GM11168 (cell line): ENCODE measurements at regions not wholly inside any gene's neighbourhood (a gene's known extent, or its start where the extent isn't known, plus 50 kb on each side); places are given as distances from the start of the nearest gene placed in this dataset.

ENCODE experiments used
- in situ Hi-C: fragments of 300-500 bp; cut with MboI; formaldehyde crosslinking; loops from one replicate; pipeline ENCODE4 v1.12.0; 2022; ENCODE audit warnings: low sequenced_read_pairs; ENCODE audit not compliant: unreplicated experiment

- in situ Hi-C loops, result no loop called here
Measured at GRCh38 chr18:6604573-6604941, 125.0 kb upstream of the ARHGAP28 start.

- in situ Hi-C loops, result no loop called here
Measured at GRCh38 chr18:6605115-6605869, 124.2 kb upstream of the ARHGAP28 start.

DNA sequence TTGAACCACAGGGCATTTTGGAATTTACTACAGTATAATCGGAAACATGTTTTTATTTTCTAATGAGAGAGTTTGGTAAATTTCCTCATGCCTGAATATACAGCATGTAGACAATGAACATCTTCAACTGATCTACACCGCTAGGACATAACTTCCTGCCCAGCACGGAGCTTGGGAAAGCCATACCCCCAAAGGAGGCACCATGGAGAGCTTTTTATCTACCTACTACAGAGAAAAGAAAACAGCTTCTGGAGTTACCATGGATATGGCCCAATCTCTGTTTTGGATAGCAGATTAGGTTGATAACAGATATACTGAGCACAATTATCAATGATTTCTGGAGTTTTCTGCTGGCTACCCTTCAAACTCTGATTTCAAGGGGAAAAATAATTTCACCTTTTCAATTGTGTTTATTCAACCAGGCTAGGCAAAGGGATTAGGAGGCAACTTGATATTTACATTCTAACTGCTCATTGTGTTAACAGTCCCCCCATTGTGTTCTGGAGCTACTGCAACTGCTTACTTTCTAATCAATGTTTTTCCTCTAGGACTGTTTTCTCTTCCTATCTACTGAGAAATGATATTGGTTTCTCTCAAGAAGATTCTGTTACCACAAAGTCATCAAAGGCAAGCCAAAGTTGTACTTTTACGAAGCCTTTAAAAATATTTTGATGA is 123.0 kb upstream of the ARHGAP28 start:
- in situ Hi-C loops, result no loop called here

- in situ Hi-C loops, result no loop called here
Measured at GRCh38 chr18:6607343-6607742, 122.2 kb upstream of the ARHGAP28 start.

DNA sequence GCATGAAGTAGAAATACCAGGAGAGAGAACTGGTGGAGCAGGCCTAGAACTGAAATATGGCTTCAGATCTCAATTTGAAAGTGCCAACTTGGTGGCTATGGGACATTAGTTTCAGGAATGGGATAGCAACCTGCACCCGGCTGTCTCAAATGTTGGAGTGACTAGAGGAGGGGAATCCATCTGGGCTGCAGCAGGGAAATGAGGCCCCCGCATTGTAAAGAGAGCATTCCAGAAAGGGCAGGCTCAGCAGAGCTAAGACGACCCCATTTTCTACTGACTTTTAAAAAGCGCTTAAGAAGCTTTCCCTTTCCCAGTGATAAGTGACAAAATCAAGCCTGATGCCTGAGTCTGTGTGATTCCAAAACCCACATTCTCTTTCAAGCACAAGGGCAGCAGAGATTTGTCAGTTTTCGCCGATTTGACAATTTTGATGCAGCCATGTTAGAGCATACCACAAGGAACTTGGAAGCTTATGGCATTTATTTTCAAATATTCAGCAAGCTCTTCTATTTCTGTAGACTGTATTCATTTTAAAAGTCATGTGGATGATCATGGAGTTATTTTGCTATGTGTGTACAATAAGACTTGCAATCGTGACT is 119.8 kb upstream of the ARHGAP28 start:
- in situ Hi-C loops, result no loop called here

DNA sequence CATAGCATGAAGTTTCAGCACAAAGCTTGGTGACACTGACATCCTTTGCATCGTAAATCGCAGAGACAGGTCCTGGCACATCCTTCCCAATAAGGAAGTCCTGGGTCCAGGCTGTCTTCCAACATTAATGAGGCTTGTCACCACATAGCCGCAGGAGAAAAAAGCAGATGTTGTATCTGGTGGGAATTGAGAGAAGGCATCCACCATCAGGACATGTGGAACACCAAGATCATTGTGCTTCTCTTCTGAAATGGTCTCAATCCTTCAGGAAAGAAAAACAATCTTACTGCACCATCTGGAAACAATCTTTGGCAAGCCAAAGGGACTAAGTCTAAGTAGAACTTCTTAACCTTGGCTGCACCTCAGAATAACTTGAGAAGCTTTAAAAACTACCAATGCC is 119.0 kb upstream of the ARHGAP28 start:
- in situ Hi-C loops, result no loop called here

- in situ Hi-C loops, result no loop called here
Measured at GRCh38 chr18:6613581-6613980, 115.9 kb upstream of the ARHGAP28 start.

- in situ Hi-C loops, result no loop called here
Measured at GRCh38 chr18:6614952-6615351, 114.6 kb upstream of the ARHGAP28 start.

GRCh38 chr18:6616981-6617380 is 112.5 kb upstream of the ARHGAP28 start:
- in situ Hi-C loops, result no loop called here

DNA sequence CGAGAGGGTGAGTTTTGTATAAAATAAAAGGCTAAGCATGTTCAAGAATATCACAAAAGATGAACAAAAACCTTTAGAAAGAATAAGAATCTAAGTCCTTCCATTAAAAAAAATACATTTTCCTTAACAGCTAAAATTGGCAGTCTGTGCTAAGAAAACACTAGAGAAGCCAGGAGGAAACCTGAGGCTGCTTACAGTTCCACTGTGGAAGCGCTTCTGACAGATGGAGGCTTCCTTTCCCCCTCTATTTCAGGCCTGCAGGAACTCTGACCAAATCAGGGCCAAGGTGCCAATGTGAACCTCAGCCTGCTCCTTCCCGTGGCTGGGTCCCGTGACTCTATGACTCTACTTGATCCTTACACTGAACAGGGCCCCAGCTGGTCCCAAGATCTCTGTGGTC is 108.1 kb upstream of the ARHGAP28 start:
- in situ Hi-C loops, result no loop called here

GRCh38 chr18:6623278-6623677 is 106.2 kb upstream of the ARHGAP28 start:
- in situ Hi-C loops, result no loop called here

- in situ Hi-C loops, result no loop called here
Measured at GRCh38 chr18:6624271-6624660, 105.2 kb upstream of the ARHGAP28 start.

DNA sequence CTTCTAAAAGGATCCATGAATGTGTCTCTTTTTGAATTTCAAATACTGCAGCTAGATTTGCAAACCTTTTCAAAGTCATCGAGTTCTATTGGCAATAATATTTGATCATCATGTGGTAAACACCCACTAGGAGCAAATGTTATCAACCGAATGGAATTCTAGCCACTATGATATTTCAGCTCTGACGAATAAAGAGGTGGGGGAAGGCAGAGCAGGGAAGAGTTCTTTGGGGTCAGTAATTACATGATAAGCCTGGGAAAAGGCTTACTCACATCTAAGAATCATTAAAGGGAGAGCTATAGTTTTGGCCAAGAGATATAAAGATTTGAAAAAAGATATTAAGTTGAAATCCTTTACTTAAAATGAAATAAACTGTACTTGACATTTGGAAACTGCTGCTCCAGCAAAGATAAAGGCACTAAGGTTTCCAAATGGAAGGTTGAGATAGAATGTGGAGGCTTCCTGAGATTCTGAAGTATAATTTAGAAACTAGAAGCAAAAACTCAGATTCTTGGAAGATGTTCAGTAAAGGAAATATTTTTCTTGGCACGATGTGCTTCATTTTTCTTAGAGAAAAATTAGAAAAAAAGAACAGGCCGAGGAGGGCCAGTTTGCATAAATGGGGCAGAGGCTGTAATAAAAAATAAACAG is 104.7 kb upstream of the ARHGAP28 start:
- in situ Hi-C loops, result no loop called here

DNA sequence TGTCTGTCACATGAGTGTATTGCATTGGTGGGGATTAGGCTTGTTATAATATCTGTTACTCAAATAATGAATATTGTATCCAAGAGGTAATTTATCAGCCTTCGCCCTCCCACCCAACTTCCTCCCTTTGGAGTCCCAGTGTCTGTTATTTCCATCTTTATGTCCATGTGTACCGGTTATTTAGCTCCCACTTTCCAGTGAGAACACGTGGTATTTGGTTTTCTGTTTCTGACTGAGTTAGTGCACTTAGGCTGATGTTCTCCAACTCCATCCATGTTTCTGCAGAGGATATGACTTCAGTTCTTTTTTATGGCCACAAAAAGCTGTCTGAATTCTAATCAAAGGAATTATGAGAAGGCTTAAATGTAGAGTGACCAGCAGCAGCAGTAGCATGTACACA is 104.0 kb upstream of the ARHGAP28 start:
- in situ Hi-C loops, result no loop called here

- in situ Hi-C loops, result no loop called here
Measured at GRCh38 chr18:6626457-6626856, 103.1 kb upstream of the ARHGAP28 start.

DNA sequence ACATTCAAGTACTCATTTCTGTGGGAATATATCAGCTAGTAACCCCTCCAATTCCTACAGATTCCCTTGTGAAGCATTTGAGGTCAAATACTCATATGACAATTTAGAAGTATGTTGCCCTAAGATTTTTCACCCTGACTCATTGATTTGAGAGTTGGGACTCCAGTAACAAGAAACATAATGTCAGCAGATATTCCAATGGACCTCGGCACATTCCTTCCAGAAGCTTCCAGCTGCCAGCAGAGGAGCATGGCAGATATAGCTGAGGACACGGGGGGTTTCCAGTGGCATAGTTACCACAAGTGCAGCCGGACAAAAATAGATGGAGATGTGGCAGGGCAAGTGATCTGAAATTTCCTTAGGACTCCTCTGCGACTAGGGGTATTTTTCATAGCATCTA is 101.9 kb upstream of the ARHGAP28 start:
- in situ Hi-C loops, result no loop called here

DNA sequence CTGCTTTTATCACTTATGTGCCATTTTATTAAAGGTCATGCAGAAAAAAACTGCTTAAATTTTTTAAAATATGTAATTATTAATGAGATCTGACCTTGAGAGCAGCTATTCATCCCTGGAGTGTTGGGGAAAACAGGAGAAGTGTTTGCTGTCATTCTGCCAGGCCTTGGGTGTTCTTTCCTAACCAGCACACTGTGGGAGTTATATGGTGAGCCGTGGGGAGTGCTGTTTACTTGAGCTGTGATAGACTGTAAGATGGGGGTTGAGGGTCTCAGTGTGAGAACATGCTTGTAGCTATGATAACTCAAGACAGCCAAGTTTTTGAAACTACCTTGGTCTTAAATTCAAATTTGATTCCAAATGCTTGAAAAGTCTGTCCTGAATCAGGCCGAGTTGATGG is 101.3 kb upstream of the ARHGAP28 start:
- in situ Hi-C loops, result no loop called here

DNA sequence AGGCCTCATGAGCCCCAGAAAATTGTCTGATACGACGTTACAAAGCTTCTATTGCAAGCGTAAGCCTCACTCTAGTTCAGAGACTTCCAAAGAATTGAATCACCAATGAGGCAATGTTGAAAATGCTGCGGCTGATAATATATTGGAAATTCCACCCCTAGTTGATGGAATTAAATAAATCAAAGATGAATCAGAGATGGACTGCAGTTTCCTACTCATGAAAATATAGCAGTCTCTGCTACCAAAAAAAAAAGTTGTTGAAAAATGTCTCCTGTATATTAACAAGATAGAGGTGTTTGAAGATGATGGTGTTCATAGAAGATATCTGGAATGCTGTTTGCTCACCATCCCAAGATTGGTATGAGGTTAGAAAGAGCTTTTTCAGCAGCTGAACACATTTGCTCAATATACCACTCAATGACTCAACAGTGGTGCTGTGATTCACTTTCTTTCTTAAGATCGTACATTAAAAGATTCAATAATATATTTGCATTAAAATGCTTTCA is 99.8 kb upstream of the ARHGAP28 start:
- in situ Hi-C loops, result no loop called here

GRCh38 chr18:6633310-6633709 is 96.2 kb upstream of the ARHGAP28 start:
- in situ Hi-C loops, result no loop called here

GRCh38 chr18:6636091-6636490 is 93.4 kb upstream of the ARHGAP28 start:
- in situ Hi-C loops, result no loop called here

DNA sequence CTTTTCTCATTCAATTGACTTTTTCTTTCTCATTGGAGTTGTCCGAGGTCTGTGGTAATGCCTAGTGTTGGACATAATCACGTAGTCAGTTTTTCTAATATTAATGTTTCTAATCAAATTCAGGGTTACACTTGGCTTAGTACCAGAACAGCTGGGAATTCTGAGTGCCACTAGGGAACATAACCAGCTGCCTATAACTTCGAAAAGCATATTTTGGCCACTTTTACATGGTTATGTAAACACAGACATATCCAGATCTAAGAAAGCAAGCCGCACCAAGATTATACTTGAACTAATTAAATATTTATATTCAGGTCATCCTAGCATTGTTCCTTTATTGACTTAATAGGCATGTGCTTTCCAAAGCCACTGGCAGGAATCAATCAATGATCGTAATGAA is 91.1 kb upstream of the ARHGAP28 start:
- in situ Hi-C loops, result no loop called here
